Activated CD4-positive, alpha-beta memory T cell treated with anti-CD3 and anti-CD28 coated beads for 36 hours (primary cell): ENCODE measurements at regions not wholly inside any gene's neighbourhood (a gene's known extent, or its start where the extent isn't known, plus 50 kb on each side); places are given as distances from the start of the nearest gene placed in this dataset.
"Not testable (repeated sequence)": the region's sequence is repeated elsewhere in the genome, so short reads cannot be mapped to it uniquely, and the experiment has no call there.

Source experiments
- CTCF ChIA-PET: fragments of 350-600 bp; sonication (Branson Sonifier 250); formaldehyde crosslinking; loops from one replicate; lab custom pipeline; 2021; ENCODE audit warnings: antibody characterized with exemption, inconsistent platforms; lab: Charles Lee
- POLR2A ChIA-PET: fragments of 350-600 bp; sonication (Branson Sonifier 250); formaldehyde crosslinking; loops from one replicate; lab custom pipeline; 2021; ENCODE audit warnings: antibody characterized with exemption; lab: Charles Lee
- DNase-seq: peaks from one replicate; pipeline ENCODE4 v3.0.0-alpha.2; 2020
- H3K27ac Mint-ChIP-seq: one replicate; pipeline ENCODE4 v1.8.0; 2021; ENCODE audit warnings: mixed read lengths
- H3K27me3 Mint-ChIP-seq: one replicate; pipeline ENCODE4 v1.8.0; 2021; ENCODE audit warnings: mixed read lengths
- H3K36me3 Mint-ChIP-seq: one replicate; pipeline ENCODE4 v1.8.0; 2021; ENCODE audit warnings: mixed read lengths
- H3K4me1 Mint-ChIP-seq: one replicate; pipeline ENCODE4 v1.8.0; 2021; ENCODE audit warnings: low read depth, mixed read lengths
- H3K4me3 Mint-ChIP-seq: one replicate; pipeline ENCODE4 v1.8.0; 2021; ENCODE audit warnings: mild to moderate bottlenecking, mixed read lengths
- H3K9me3 Mint-ChIP-seq: one replicate; pipeline ENCODE4 v1.8.0; 2021; ENCODE audit warnings: mixed read lengths
- intact Hi-C: fragments of 100-400 bp; cut with micrococcal nuclease; formaldehyde crosslinking; loops from one replicate; pipeline ENCODE4 v1.15.1; 2023

DNA sequence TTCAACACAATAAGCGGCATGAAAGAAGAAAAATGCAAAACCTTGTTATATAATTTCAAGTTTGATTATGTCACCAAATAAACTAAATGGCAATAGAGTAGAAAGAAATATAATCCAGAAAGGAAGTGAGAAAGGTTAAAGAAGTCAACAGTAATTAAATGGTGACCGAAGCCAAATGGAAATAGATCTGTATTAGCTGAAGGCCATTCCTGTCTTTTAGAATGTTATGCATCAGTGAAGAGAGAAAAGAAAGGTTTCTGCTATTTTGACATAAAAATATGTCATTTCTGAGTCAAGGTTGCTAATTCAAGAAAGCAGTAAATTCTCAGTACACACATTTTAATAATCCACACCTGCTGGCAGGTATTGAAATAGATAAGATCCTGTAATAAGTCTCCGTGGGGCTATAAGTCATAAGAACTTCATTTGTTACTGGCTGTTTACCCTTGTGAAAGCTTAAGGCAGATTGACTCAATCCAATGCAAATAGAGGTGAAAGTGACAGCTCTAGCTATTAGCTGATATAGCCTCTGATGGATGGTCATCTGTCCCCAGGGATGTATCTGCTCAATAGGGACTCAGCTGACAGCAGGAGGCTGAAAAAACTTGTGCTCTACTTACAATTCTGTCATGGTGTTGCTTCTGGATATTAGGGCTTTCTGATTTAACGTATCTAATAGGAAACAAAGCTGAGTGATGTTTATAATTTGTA is 152.1 kb downstream of the FZD1 start:
- Mint-ChIP-seq H3K9me3 (no peaks in the 10 kb centered on the region), H3K36me3 (no peaks in the 10 kb centered on the region), H3K4me1 (no peaks in the 10 kb centered on the region), H3K4me3 (no peak overlapping the region), H3K27me3 (no peaks in the 10 kb centered on the region), H3K27ac (no peak overlapping the region)
- no peak for DNase-seq
- ChIA-PET POLR2A (no interaction called here), CTCF (no interaction called here)
- intact Hi-C loops: no loop called here

DNA sequence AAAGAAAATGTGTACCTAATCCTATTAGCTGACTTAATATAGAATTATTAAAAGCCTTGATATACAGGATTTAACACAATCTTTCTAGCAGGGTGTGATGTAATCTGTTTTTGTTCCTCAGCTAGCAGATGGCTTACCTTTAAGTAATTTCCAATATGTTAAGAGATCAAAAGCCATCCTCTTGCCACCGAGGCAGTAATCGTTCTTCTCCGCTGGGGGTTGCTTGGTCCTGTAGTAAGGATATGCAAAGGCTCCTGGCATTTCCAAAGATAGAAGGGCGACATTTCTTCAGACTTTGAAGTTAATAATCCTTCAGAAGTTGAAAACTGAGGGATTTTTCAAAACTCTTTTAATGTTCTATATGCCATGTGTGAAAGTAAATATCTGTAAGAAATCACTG is 156.4 kb downstream of the FZD1 start:
- Mint-ChIP-seq H3K27ac (no peak overlapping the region), H3K9me3 (no peaks in the 10 kb centered on the region), H3K4me3 (no peak overlapping the region), H3K36me3 (no peaks in the 10 kb centered on the region), H3K4me1 (no peaks in the 10 kb centered on the region), H3K27me3 (no peaks in the 10 kb centered on the region)
- DNase-seq: no peak
- ChIA-PET CTCF (no interaction called here), POLR2A (no interaction called here)
- intact Hi-C loops: no loop called here

DNA sequence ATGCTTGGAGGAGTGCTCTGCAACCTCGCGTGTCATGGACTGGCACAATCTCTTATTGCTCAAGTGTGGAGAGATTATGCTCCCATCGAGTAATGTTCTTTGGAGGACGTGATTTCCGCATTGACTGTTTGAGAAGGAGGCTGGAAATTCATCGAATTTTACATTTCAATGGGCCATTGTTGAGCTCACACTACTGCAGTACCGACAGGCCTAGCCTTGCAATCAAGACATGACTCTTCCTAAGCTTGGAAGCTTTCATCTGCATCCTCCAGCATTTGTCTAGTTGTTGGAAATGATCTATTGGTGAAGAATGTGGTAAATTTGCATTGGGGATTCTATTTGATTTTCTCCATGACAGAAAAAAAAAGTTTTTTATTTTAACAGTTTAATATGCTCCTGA is 156.8 kb downstream of the FZD1 start:
- CTCF ChIA-PET: no interaction called here
- DNase-seq: no peak
- intact Hi-C loops: no loop called here
- Mint-ChIP-seq H3K27ac (no peak overlapping the region), H3K27me3 (no peaks in the 10 kb centered on the region), H3K4me3 (no peak overlapping the region), H3K4me1 (no peaks in the 10 kb centered on the region), H3K9me3 (no peaks in the 10 kb centered on the region), H3K36me3 (no peaks in the 10 kb centered on the region)
- POLR2A ChIA-PET: no interaction called here

DNA sequence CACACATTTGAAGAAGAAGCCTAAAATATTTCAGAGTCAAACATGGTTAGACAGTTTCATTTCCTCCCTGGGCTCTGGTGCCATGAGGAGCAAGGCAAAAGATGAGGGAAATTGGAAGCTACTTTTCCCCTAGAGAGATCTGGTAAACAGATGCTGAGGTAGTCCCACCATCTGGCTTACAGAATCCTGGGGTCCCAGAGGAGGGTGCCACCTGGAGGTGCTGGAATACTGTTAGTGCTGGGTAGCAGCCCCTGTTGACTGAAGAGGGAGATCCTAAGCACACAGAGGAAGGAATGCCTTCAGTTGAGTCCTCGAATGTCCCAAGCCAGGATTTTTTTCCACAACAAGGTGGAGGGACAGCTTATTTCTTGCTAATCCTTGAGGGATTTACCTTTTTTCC is 160.1 kb downstream of the FZD1 start:
- intact Hi-C loops: no loop called here
- Mint-ChIP-seq H3K27ac (no peak overlapping the region), H3K4me1 (no peaks in the 10 kb centered on the region), H3K27me3 (no peaks in the 10 kb centered on the region), H3K9me3 (no peaks in the 10 kb centered on the region), H3K36me3 (no peaks in the 10 kb centered on the region), H3K4me3 (no peak overlapping the region)
- no peak for DNase-seq
- ChIA-PET POLR2A (no interaction called here), CTCF (no interaction called here)

DNA sequence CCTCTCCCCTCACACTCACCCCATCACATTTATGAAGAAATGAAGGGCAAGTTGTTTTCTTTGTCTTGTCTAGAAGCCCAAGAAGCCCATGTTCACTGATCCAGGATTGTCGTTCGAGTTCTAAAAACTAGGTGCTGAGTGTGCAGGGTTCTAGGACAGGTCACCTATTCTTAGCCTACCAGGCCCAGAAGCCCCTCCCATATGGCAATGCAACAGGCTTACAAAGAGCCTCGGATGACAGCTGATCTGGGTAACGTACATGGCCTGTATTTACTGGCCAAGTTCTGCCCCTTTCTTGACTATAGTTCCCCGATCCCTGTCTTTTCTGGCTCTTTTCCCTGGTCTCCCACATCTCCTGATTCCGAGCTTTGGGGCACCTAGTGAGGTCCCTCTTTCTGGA is 160.9 kb downstream of the FZD1 start:
- Mint-ChIP-seq H3K27me3 (no peaks in the 10 kb centered on the region), H3K9me3 (no peaks in the 10 kb centered on the region), H3K4me3 (no peak overlapping the region), H3K36me3 (no peaks in the 10 kb centered on the region), H3K4me1 (no peaks in the 10 kb centered on the region), H3K27ac (no peak overlapping the region)
- DNase-seq: no peak
- ChIA-PET POLR2A (no interaction called here), CTCF (no interaction called here)
- intact Hi-C loops: no loop called here

DNA sequence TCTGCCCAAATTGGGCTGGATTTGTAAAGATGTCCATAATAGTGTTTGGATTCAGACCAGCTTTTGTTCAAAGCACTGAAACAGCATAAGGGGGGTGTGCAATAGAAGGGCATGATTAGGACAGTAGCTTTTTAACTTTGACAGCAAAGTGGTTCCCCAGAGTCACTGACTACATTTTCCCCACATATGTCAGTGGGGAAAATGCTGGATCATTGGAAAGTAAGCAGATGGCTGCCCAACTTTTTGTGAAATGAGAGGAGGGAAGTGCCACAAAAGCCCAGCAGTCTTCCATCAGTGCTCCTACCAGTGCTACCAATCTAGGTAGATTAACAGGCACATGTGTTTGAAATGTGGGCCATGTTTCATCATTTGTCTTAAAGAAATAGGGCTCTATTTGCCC is 162.8 kb downstream of the FZD1 start:
- peaks cover 4% of the 10 kb centered on the region for H3K9me3 Mint-ChIP-seq
- H3K27me3 Mint-ChIP-seq: no peaks in the 10 kb centered on the region
- no peak overlapping the region for H3K27ac Mint-ChIP-seq
- no peak overlapping the region for H3K4me3 Mint-ChIP-seq
- no peaks in the 10 kb centered on the region for H3K36me3 Mint-ChIP-seq
- H3K4me1 Mint-ChIP-seq: no peaks in the 10 kb centered on the region
- POLR2A ChIA-PET: no interaction called here
- intact Hi-C loops: no loop called here
- CTCF ChIA-PET: no interaction called here
- DNase-seq: no peak

DNA sequence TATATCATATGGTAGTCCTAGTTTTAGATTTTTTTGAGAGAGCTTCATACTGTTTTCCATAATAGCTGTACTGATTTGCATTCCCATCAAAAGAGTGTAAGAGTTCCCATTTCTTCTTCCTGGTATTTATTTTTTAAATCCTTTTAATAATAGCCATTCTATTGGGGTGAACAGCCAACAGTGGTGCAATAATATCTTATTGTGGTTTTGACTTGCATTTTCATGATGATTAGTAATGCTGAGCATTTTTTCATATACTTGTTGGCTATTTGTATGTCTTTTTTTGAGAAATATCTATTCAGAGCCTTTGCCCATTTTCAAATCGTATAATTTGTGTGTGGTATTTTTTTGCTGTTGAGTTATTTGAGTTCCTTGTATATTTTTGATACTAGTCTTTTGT is 167.4 kb downstream of the FZD1 start:
- DNase-seq: no peak
- Mint-ChIP-seq H3K27ac (no peak overlapping the region), H3K36me3 (no peaks in the 10 kb centered on the region), H3K27me3 (no peaks in the 10 kb centered on the region), H3K4me3 (no peak overlapping the region), H3K4me1 (no peaks in the 10 kb centered on the region), H3K9me3 (peaks cover 10% of the 10 kb centered on the region)
- ChIA-PET CTCF (no interaction called here), POLR2A (no interaction called here)
- intact Hi-C loops: no loop called here

DNA sequence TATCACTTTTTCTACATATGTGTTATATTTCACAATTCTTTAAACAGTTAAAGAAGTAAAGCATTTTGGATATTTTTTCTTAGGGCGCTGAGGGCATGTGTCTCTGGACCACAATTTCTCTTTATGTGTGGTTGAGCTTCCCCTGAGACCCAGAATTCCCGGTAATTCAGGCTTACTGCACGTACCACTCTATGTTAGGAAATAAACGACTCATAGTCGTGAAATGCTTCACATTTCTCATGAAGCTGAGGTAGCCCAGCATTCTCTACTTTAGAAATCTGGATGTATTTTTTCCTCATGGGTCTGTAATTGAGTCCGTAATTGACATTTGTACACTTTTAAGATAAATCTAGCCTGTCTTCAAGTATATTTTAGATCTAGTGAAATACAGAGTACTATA is 170.6 kb downstream of the FZD1 start:
- ChIA-PET POLR2A (no interaction called here), CTCF (no interaction called here)
- intact Hi-C loops: no loop called here
- H3K36me3 Mint-ChIP-seq: no peaks in the 10 kb centered on the region
- DNase-seq: no peak
- H3K27me3 Mint-ChIP-seq: peaks cover 2% of the 10 kb centered on the region
- no peak overlapping the region for H3K4me3 Mint-ChIP-seq
- H3K27ac Mint-ChIP-seq: no peak overlapping the region
- peaks cover 13% of the 10 kb centered on the region for H3K9me3 Mint-ChIP-seq
- H3K4me1 Mint-ChIP-seq: no peaks in the 10 kb centered on the region

DNA sequence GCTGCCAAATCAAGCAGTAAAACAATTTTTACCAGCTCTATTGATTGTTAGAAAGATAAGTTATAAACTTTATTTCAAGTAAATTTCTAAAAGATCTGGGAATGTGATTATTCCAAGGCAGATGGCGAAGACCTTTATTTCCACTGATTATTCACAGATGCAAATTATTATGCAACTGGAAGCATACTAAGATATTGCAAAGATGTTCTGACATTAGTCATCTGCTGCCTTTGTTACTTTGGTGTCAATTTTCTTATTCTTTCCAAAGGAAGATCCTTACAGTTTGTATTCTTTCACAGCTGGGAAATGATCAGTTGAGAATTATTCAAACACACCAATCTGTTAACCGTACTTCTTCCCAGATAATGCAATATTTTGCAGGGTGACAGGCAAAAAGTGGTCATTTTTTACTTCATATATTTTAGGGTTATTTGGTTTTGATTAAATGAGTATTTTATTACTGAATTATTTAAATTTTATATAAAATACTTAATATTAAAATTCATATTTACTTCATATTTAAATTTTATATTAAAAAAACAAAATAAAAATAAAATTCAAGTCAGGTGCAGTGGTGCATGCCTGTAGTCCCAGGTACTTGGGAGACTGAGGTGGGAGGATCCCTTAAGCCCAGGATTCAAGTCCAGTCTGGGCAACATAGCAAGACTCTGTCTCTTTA is 171.3 kb downstream of the FZD1 start:
- no peaks in the 10 kb centered on the region for H3K4me1 Mint-ChIP-seq
- peaks cover 19% of the 10 kb centered on the region for H3K9me3 Mint-ChIP-seq
- intact Hi-C loops: no loop called here
- H3K27me3 Mint-ChIP-seq: peaks cover 2% of the 10 kb centered on the region
- no peak overlapping the region for H3K4me3 Mint-ChIP-seq
- DNase-seq: no peak
- POLR2A ChIA-PET: no interaction called here
- CTCF ChIA-PET: no interaction called here
- no peaks in the 10 kb centered on the region for H3K36me3 Mint-ChIP-seq
- no peak overlapping the region for H3K27ac Mint-ChIP-seq

DNA sequence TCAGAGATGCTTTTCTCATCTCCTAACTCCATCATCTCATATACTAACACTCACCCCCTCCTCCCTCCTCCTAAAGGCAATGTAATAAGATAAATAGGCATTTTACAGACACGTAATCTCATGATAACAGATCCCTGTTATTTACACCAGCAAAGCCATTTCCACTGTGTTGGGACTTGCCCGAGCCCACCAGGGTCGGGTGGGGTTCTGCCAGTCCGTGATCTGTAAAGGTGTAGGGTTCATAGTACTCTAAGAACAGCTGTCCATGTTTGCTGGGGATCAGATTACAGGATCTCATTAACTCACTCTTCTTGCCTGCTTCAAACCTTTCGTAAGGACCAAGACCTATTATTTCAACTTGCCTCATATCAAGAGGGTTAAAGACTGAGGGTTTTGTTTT is 172.4 kb downstream of the FZD1 start:
- H3K4me3 Mint-ChIP-seq: no peak overlapping the region
- peaks cover 2% of the 10 kb centered on the region for H3K27me3 Mint-ChIP-seq
- no peaks in the 10 kb centered on the region for H3K36me3 Mint-ChIP-seq
- no peaks in the 10 kb centered on the region for H3K4me1 Mint-ChIP-seq
- H3K9me3 Mint-ChIP-seq: peaks cover 20% of the 10 kb centered on the region
- ChIA-PET POLR2A (no interaction called here), CTCF (no interaction called here)
- no peak for DNase-seq
- H3K27ac Mint-ChIP-seq: no peak overlapping the region
- intact Hi-C loops: no loop called here

DNA sequence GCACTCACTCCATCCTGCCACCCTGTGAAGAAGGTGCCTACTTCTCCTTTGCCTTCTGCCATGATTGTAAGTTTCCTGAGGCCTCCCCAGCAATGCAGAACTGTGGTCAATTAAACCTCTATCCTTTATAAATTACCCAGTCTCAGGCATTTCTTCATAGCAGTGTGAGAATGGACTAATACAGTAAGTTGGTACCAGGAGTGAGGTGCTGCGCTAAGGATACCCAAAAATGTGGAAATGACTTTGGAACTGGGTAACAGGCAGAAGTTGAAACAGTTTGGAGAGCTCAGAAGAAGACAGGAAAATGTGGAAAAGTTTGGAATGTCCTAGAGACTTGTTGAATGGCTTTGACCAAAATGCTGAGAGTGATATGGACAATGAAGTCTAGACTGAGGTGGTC is 176.0 kb downstream of the FZD1 start:
- H3K9me3 Mint-ChIP-seq: peaks cover 13% of the 10 kb centered on the region
- H3K4me3 Mint-ChIP-seq, H3K27ac Mint-ChIP-seq, POLR2A ChIA-PET, CTCF ChIA-PET, H3K36me3 Mint-ChIP-seq, intact Hi-C loops, H3K27me3 Mint-ChIP-seq, DNase-seq, H3K4me1 Mint-ChIP-seq: not testable (repeated sequence)

DNA sequence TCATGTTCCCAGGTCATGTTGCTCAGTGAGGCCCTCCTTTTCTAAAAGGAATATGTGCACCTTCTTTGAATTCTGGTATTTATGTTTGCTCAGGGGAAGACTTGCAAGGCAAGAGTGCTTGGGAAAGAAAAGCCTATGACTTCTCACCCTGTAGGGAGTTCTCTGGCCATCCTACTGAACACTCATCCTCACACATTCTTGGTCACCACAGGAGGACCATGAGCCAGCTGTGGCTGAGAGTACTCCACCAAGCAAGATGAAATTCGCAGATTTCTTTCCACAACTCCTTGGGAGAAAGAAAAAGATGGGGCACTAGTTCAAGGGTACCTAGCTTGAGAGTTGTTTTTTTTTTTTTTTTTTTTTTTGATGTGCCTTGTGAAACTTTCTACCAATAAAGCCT is 179.6 kb downstream of the FZD1 start:
- no peak overlapping the region for H3K4me3 Mint-ChIP-seq
- intact Hi-C loops: no loop called here
- ChIA-PET POLR2A (no interaction called here), CTCF (no interaction called here)
- no peak for DNase-seq
- H3K27me3 Mint-ChIP-seq: no peaks in the 10 kb centered on the region
- no peaks in the 10 kb centered on the region for H3K4me1 Mint-ChIP-seq
- H3K9me3 Mint-ChIP-seq: peaks cover 20% of the 10 kb centered on the region
- no peak overlapping the region for H3K27ac Mint-ChIP-seq
- no peaks in the 10 kb centered on the region for H3K36me3 Mint-ChIP-seq

DNA sequence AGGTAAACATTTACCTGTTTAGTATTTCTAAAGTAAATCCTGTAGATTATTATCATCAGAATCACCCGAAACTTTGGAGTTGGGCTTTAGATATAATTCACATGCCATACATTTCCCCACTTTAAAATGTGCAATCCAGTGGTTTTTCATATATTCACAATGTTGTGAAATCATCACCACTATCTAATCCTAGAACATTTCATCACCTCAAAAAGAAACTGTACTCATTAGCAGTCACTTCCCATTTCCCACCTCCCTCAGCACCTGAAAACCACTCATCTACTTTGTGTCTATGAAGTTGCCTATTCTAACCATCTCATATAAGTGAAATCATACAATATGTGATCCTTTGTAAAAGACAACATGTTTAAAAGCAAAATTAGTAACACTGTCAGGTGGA is 182.6 kb downstream of the FZD1 start:
- H3K27me3 Mint-ChIP-seq: no peaks in the 10 kb centered on the region
- peaks cover 18% of the 10 kb centered on the region for H3K9me3 Mint-ChIP-seq
- no peak overlapping the region for H3K4me3 Mint-ChIP-seq
- H3K4me1 Mint-ChIP-seq: no peaks in the 10 kb centered on the region
- H3K36me3 Mint-ChIP-seq: no peaks in the 10 kb centered on the region
- POLR2A ChIA-PET: no interaction called here
- intact Hi-C loops: no loop called here
- H3K27ac Mint-ChIP-seq: no peak overlapping the region
- DNase-seq: no peak
- CTCF ChIA-PET: no interaction called here
